Renal cortex interstitium (tissue), 11 donors: ENCODE measurements at regions not wholly inside any gene's neighbourhood (a gene's known extent, or its start where the extent isn't known, plus 50 kb on each side); places are given as distances from the start of the nearest gene placed in this dataset.
"Not testable (repeated sequence)": the region's sequence is repeated elsewhere in the genome, so short reads cannot be mapped to it uniquely, and the experiment has no call there.

Experiments used
- DNase-seq, 11 donors: peaks; one replicate each; pipeline ENCODE4 v3.0.0-alpha.2; 2013; ENCODE audit warnings: low read depth in 9 of 11, low spot score in 4 of 11; ENCODE audit errors: extremely low read depth in 1 of 11

- no peak for DNase-seq
Measured at GRCh38 chr13:68905186-68905585, 1202.4 kb upstream of the ATXN8OS start.

- DNase-seq: no peak
Measured at GRCh38 chr13:68897331-68897928, 1210.2 kb upstream of the ATXN8OS start.

GRCh38 chr13:68895696-68896095 lies 1211.9 kb upstream of the ATXN8OS start:
- DNase-seq: no peak

- DNase-seq: not testable (repeated sequence)
Measured at GRCh38 chr13:68893721-68894120, 1213.9 kb upstream of the ATXN8OS start.

- not testable (repeated sequence) for DNase-seq
Measured at GRCh38 chr13:68892596-68892995, 1215.0 kb upstream of the ATXN8OS start.

- not testable (repeated sequence) for DNase-seq
Measured at GRCh38 chr13:68890101-68890500, 1217.5 kb upstream of the ATXN8OS start.

- no peak for DNase-seq
Measured at GRCh38 chr13:68888832-68889231, 1218.8 kb upstream of the ATXN8OS start.

GRCh38 chr13:68872338-68872737 lies 1235.3 kb upstream of the ATXN8OS start:
- DNase-seq: no peak

GRCh38 chr13:68851026-68851425 lies 1256.6 kb upstream of the ATXN8OS start:
- no peak for DNase-seq

- DNase-seq: no peak
Measured at GRCh38 chr13:68850160-68850559, 1257.5 kb upstream of the ATXN8OS start.

GRCh38 chr13:68846663-68847062 lies 1261.0 kb upstream of the ATXN8OS start:
- DNase-seq: no peak

- DNase-seq: no peak
Measured at GRCh38 chr13:68834375-68834774, 1273.3 kb upstream of the ATXN8OS start.

GRCh38 chr13:68816715-68817114 lies 1290.9 kb upstream of the ATXN8OS start:
- no peak for DNase-seq

GRCh38 chr13:68813180-68813796 lies 1294.3 kb upstream of the ATXN8OS start:
- no peak for DNase-seq

- DNase-seq: no peak
Measured at GRCh38 chr13:68810660-68811059, 1297.0 kb upstream of the ATXN8OS start.

GRCh38 chr13:68808456-68808855 lies 1299.2 kb upstream of the ATXN8OS start:
- DNase-seq: no peak

- DNase-seq: no peak
Measured at GRCh38 chr13:68806125-68806524, 1301.5 kb upstream of the ATXN8OS start.

- DNase-seq: no peak
Measured at GRCh38 chr13:68784275-68784674, 1323.4 kb upstream of the ATXN8OS start.

GRCh38 chr13:68759617-68760016 lies 1348.0 kb upstream of the ATXN8OS start:
- DNase-seq: no peak

- no peak for DNase-seq
Measured at GRCh38 chr13:68749796-68750195, 1357.8 kb upstream of the ATXN8OS start.

GRCh38 chr13:68748038-68748437 lies 1359.6 kb upstream of the ATXN8OS start:
- no peak for DNase-seq
